K562 (cell line): ENCODE measurements at regions not wholly inside any gene's neighbourhood (a gene's known extent, or its start where the extent isn't known, plus 50 kb on each side); places are given as distances from the start of the nearest gene placed in this dataset.

Experiments
- ATF2 ChIP-seq: sonication (generic); formaldehyde crosslinking; IDR thresholded peaks from 2 replicates; pipeline ENCODE4 v1.8.1; 2022; ENCODE audit warnings: missing genetic modification reagents
- CBX5 ChIP-seq: IDR thresholded peaks from 2 replicates; pipeline ENCODE4 v1.6.1; 2014; ENCODE audit warnings: low read depth, borderline replicate concordance
- CTCF ChIP-seq, 3 experiments: IDR thresholded peaks in 2 of 3; conservative IDR thresholded peaks in 1 of 3; 2 replicates each; pipeline ENCODE4 v1.5.1; 2011 to 2012; ENCODE audit warnings: low read length in 3 of 3, mild to moderate bottlenecking in 3 of 3, control low read depth in 2 of 3, improper control_type of control experiment in 1 of 3, inconsistent platforms in 1 of 3, low read depth in 1 of 3, mixed read lengths in 1 of 3, moderate library complexity in 1 of 3; ENCODE audit not compliant: insufficient read depth in 2 of 3
- HMGN3 ChIP-seq: IDR thresholded peaks from 2 replicates; pipeline ENCODE4 v1.6.1; 2011; ENCODE audit warnings: borderline replicate concordance, low read depth, mild to moderate bottlenecking, mixed read lengths, low read length; ENCODE audit not compliant: insufficient read length; ENCODE audit errors: extremely low read depth
- HNRNPUL1 ChIP-seq: fragments of 200-400 bp; formaldehyde crosslinking; IDR thresholded peaks from 2 replicates; pipeline ENCODE4 v1.6.1; 2017; ENCODE audit warnings: low read length
- MAX ChIP-seq: sonication (generic); formaldehyde crosslinking; IDR thresholded peaks from 2 replicates; pipeline ENCODE4 v1.9.0; 2022; ENCODE audit warnings: mild to moderate bottlenecking, missing genetic modification reagents
- POLR2A ChIP-seq: fragments of 450-650 bp; conservative IDR thresholded peaks from 2 replicates; pipeline ENCODE4 v1.6.1; 2016
- ZNF263 ChIP-seq: sonication (generic); formaldehyde crosslinking; IDR thresholded peaks from 2 replicates; pipeline ENCODE4 v1.8.0; 2022; ENCODE audit warnings: mild to moderate bottlenecking, missing genetic modification reagents, borderline replicate concordance

GRCh38 chr1:94741996-94742395 is 78.2 kb upstream of the SLC44A3 start:
- TF ChIP-seq MAX (CRISPR knock-in tag): no peak
- no peak for TF ChIP-seq CBX5
- no peak for TF ChIP-seq ZNF263
- no peak for TF ChIP-seq HMGN3
- no peak for TF ChIP-seq HNRNPUL1
- TF ChIP-seq ATF2 (CRISPR knock-in tag): no peak
- TF ChIP-seq POLR2A: no peak
- TF ChIP-seq CTCF (IDR thresholded peaks at IDR 0.05 in 2 of 3, conservative IDR thresholded peaks at IDR 0.05 in 1 of 3; ENCODE audit: insufficient read depth in 2 of 3, low read depth in 1 of 3, low read length in 3 of 3): no peak
